ENCODE measurements at regions not wholly inside any gene's neighbourhood (a gene's known extent, or its start where the extent isn't known, plus 50 kb on each side); places are given as distances from the start of the nearest gene placed in this dataset.

DNA sequence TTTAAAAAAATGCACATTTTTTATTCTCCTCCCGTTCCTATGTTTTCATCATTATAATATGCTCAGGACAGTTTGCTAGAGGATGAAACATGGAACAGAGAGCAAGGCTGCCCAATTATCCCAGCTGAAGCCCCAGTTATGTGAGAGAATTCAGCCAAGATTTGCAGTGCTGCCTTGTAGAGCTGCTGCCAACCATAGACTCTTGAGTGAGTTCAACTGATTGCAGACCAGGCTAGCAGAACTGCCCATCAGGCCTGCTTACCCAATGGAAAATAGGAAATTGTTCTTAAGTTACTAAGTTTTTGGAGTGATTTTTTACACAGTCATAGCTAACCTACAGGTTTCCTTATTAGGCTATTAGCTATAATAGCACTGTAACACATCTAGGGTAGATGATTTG lies 128.7 kb upstream of the VGLL2 start:
- ChIA-PET CTCF (no interaction called here), POLR2A (no interaction called here)
- no peak for ATAC-seq
- no peaks in the 10 kb centered on the region for H3K36me3 Mint-ChIP-seq
- no peak for TF ChIP-seq GRHL2 (CRISPR knock-in tag; IDR thresholded peaks at IDR 0.05; ENCODE audit: insufficient replicate concordance, severe bottlenecking)
- no peak for TF ChIP-seq KAT7 (CRISPR knock-in tag; IDR thresholded peaks at IDR 0.05; ENCODE audit: borderline replicate concordance)
- TF ChIP-seq ZNF219 (CRISPR knock-in tag; IDR thresholded peaks at IDR 0.05; ENCODE audit: borderline replicate concordance), result no peak
- TF ChIP-seq, protein P1, sequence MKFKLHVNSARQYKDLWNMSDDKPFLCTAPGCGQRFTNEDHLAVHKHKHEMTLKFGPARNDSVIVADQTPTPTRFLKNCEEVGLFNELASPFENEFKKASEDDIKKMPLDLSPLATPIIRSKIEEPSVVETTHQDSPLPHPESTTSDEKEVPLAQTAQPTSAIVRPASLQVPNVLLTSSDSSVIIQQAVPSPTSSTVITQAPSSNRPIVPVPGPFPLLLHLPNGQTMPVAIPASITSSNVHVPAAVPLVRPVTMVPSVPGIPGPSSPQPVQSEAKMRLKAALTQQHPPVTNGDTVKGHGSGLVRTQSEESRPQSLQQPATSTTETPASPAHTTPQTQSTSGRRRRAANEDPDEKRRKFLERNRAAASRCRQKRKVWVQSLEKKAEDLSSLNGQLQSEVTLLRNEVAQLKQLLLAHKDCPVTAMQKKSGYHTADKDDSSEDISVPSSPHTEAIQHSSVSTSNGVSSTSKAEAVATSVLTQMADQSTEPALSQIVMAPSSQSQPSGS (CRISPR knock-in tag; IDR thresholded peaks at IDR 0.05; ENCODE audit: borderline replicate concordance, low read depth), result no peak
- TF ChIP-seq, protein P2, sequence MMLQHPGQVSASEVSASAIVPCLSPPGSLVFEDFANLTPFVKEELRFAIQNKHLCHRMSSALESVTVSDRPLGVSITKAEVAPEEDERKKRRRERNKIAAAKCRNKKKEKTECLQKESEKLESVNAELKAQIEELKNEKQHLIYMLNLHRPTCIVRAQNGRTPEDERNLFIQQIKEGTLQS (CRISPR knock-in tag; conservative IDR thresholded peaks at IDR 0.05), result no peak
- TF ChIP-seq FOXK1 (CRISPR knock-in tag; IDR thresholded peaks at IDR 0.05), result no peak
- TF ChIP-seq TP53 (CRISPR knock-in tag; IDR thresholded peaks at IDR 0.05), result no peak
- TF ChIP-seq, protein P3, sequence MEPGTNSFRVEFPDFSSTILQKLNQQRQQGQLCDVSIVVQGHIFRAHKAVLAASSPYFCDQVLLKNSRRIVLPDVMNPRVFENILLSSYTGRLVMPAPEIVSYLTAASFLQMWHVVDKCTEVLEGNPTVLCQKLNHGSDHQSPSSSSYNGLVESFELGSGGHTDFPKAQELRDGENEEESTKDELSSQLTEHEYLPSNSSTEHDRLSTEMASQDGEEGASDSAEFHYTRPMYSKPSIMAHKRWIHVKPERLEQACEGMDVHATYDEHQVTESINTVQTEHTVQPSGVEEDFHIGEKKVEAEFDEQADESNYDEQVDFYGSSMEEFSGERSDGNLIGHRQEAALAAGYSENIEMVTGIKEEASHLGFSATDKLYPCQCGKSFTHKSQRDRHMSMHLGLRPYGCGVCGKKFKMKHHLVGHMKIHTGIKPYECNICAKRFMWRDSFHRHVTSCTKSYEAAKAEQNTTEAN (CRISPR knock-in tag; IDR thresholded peaks at IDR 0.05), result no peak
- TF ChIP-seq, protein P4, sequence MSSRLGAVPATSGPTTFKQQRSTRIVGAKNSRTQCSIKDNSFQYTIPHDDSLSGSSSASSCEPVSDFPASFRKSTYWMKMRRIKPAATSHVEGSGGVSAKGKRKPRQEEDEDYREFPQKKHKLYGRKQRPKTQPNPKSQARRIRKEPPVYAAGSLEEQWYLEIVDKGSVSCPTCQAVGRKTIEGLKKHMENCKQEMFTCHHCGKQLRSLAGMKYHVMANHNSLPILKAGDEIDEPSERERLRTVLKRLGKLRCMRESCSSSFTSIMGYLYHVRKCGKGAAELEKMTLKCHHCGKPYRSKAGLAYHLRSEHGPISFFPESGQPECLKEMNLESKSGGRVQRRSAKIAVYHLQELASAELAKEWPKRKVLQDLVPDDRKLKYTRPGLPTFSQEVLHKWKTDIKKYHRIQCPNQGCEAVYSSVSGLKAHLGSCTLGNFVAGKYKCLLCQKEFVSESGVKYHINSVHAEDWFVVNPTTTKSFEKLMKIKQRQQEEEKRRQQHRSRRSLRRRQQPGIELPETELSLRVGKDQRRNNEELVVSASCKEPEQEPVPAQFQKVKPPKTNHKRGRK (CRISPR knock-in tag; IDR thresholded peaks at IDR 0.05; ENCODE audit: borderline replicate concordance), result no peak
- TF ChIP-seq, protein P5, sequence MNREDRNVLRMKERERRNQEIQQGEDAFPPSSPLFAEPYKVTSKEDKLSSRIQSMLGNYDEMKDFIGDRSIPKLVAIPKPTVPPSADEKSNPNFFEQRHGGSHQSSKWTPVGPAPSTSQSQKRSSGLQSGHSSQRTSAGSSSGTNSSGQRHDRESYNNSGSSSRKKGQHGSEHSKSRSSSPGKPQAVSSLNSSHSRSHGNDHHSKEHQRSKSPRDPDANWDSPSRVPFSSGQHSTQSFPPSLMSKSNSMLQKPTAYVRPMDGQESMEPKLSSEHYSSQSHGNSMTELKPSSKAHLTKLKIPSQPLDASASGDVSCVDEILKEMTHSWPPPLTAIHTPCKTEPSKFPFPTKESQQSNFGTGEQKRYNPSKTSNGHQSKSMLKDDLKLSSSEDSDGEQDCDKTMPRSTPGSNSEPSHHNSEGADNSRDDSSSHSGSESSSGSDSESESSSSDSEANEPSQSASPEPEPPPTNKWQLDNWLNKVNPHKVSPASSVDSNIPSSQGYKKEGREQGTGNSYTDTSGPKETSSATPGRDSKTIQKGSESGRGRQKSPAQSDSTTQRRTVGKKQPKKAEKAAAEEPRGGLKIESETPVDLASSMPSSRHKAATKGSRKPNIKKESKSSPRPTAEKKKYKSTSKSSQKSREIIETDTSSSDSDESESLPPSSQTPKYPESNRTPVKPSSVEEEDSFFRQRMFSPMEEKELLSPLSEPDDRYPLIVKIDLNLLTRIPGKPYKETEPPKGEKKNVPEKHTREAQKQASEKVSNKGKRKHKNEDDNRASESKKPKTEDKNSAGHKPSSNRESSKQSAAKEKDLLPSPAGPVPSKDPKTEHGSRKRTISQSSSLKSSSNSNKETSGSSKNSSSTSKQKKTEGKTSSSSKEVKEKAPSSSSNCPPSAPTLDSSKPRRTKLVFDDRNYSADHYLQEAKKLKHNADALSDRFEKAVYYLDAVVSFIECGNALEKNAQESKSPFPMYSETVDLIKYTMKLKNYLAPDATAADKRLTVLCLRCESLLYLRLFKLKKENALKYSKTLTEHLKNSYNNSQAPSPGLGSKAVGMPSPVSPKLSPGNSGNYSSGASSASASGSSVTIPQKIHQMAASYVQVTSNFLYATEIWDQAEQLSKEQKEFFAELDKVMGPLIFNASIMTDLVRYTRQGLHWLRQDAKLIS (CRISPR knock-in tag; IDR thresholded peaks at IDR 0.05; ENCODE audit: borderline replicate concordance), result no peak
- TF ChIP-seq CREM (CRISPR knock-in tag; IDR thresholded peaks at IDR 0.05), result no peak
- no peak for TF ChIP-seq MXD4 (CRISPR knock-in tag; IDR thresholded peaks at IDR 0.05; ENCODE audit: borderline replicate concordance)
- H3K4me1 Mint-ChIP-seq, result peaks cover 4% of the 10 kb centered on the region
- no peak overlapping the region for H3K27ac Mint-ChIP-seq
- no peak for DNase-seq (ENCODE audit: low spot score)
- H3K9me3 Mint-ChIP-seq, result peaks cover 8% of the 10 kb centered on the region
- H3K4me3 Mint-ChIP-seq, result no peak overlapping the region
- no peaks in the 10 kb centered on the region for H3K27me3 Mint-ChIP-seq (ENCODE audit: low read depth)

DNA sequence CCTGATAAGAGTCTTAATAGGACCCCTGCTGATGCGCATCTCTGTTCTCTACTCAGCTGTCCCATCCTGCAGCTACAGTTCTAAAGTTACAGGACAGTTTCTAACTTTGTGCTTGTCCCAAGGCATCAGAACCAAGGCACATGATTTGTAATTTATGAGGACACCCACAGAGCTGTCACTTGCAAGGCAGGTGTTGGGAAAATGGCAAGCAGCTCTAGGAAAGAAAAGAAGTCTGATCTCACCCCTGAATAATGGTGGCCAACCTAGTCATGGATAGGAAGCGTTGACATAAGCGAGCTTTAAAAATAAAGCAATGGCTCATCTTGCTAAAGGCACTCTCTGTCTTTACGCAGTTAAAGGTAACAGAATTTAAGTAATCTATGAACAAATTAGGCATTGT lies 127.6 kb upstream of the VGLL2 start:
- CTCF ChIA-PET, result interaction anchor here (1.5 kb wide), 1 partner anchor 131 kb away, joined by 5 read pairs; no protein-coding TSS in a partner anchor
- H3K9me3 Mint-ChIP-seq, result peaks cover 8% of the 10 kb centered on the region
- DNase-seq (ENCODE audit: low spot score), result no peak
- no peak for ATAC-seq
- H3K4me3 Mint-ChIP-seq, result no peak overlapping the region
- no peaks in the 10 kb centered on the region for H3K27me3 Mint-ChIP-seq (ENCODE audit: low read depth)
- POLR2A ChIA-PET, result no interaction called here
- H3K4me1 Mint-ChIP-seq, result peaks cover 14% of the 10 kb centered on the region
- TF ChIP-seq, protein P6, sequence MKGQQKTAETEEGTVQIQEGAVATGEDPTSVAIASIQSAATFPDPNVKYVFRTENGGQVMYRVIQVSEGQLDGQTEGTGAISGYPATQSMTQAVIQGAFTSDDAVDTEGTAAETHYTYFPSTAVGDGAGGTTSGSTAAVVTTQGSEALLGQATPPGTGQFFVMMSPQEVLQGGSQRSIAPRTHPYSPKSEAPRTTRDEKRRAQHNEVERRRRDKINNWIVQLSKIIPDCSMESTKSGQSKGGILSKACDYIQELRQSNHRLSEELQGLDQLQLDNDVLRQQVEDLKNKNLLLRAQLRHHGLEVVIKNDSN (CRISPR knock-in tag; IDR thresholded peaks at IDR 0.05), result no peak
- TF ChIP-seq FOXK1 (CRISPR knock-in tag; IDR thresholded peaks at IDR 0.05) (no peak), ZNF317 (CRISPR knock-in tag; IDR thresholded peaks at IDR 0.05; ENCODE audit: borderline replicate concordance, low read depth) (no peak), GABPB1 (CRISPR knock-in tag; IDR thresholded peaks at IDR 0.05) (no peak)
- TF ChIP-seq, protein P7, sequence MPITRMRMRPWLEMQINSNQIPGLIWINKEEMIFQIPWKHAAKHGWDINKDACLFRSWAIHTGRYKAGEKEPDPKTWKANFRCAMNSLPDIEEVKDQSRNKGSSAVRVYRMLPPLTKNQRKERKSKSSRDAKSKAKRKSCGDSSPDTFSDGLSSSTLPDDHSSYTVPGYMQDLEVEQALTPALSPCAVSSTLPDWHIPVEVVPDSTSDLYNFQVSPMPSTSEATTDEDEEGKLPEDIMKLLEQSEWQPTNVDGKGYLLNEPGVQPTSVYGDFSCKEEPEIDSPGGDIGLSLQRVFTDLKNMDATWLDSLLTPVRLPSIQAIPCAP (CRISPR knock-in tag; IDR thresholded peaks at IDR 0.05), result no peak
- TF ChIP-seq, protein P8, sequence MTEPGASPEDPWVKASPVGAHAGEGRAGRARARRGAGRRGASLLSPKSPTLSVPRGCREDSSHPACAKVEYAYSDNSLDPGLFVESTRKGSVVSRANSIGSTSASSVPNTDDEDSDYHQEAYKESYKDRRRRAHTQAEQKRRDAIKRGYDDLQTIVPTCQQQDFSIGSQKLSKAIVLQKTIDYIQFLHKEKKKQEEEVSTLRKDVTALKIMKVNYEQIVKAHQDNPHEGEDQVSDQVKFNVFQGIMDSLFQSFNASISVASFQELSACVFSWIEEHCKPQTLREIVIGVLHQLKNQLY (CRISPR knock-in tag; IDR thresholded peaks at IDR 0.05), result no peak
- H3K36me3 Mint-ChIP-seq, result no peaks in the 10 kb centered on the region
- no peak overlapping the region for H3K27ac Mint-ChIP-seq
